Activated CD4-positive, alpha-beta T cell treated with anti-CD3 and anti-CD28 coated beads, Interleukin-10, Interleukin-2, amounts not matched to agents 100 ng/mL and 50 ng/mL, durations not matched to agents 16 hours and 8 hours (primary cell): ENCODE measurements at regions not wholly inside any gene's neighbourhood (a gene's known extent, or its start where the extent isn't known, plus 50 kb on each side); places are given as distances from the start of the nearest gene placed in this dataset.
"Not testable (repeated sequence)": the region's sequence is repeated elsewhere in the genome, so short reads cannot be mapped to it uniquely, and the experiment has no call there.

Source experiments
- DNase-seq: peaks from one replicate; pipeline ENCODE4 v3.0.0-alpha.2; 2020

- DNase-seq = no peak
These were observed 70.8 kb upstream of the HMGXB4 start for GRCh38 chr22:35186492-35186891.

GRCh38 chr22:35188930-35189329, 68.4 kb upstream of the HMGXB4 start:
- DNase-seq = not testable (repeated sequence)

- DNase-seq = no peak
These were observed 67.7 kb upstream of the HMGXB4 start for GRCh38 chr22:35189559-35189958.

GRCh38 chr22:35191412-35191811, 65.9 kb upstream of the HMGXB4 start:
- no peak for DNase-seq

- DNase-seq = no peak
These were observed 65.0 kb upstream of the HMGXB4 start for GRCh38 chr22:35192129-35192918.

- DNase-seq = no peak
These were observed 62.1 kb upstream of the HMGXB4 start for GRCh38 chr22:35195226-35195625.

- no peak for DNase-seq
These were observed 61.5 kb upstream of the HMGXB4 start for GRCh38 chr22:35195821-35196220.

- DNase-seq = no peak
These were observed 60.2 kb upstream of the HMGXB4 start for GRCh38 chr22:35197071-35197470.

GRCh38 chr22:35197886-35198285, 59.4 kb upstream of the HMGXB4 start:
- DNase-seq = no peak

GRCh38 chr22:35198738-35199137, 58.6 kb upstream of the HMGXB4 start:
- DNase-seq = no peak

- no peak for DNase-seq
These were observed 54.9 kb upstream of the HMGXB4 start for GRCh38 chr22:35202376-35202775.

- no peak for DNase-seq
These were observed 53.7 kb upstream of the HMGXB4 start for GRCh38 chr22:35203583-35203982.

GRCh38 chr22:35204807-35205775, 52.2 kb upstream of the HMGXB4 start:
- DNase-seq = no peak

- DNase-seq = no peak
These were observed 51.3 kb upstream of the HMGXB4 start for GRCh38 chr22:35205961-35206360.

GRCh38 chr22:35206889-35207288, 50.4 kb upstream of the HMGXB4 start:
- no peak for DNase-seq
